Skeletal muscle satellite cell (primary cell): ENCODE measurements at regions not wholly inside any gene's neighbourhood (a gene's known extent, or its start where the extent isn't known, plus 50 kb on each side); places are given as distances from the start of the nearest gene placed in this dataset.
A peak's percentile ranks its signal among the peaks of the same experiment; 100 is the strongest.
"Not testable (repeated sequence)": the region's sequence is repeated elsewhere in the genome, so short reads cannot be mapped to it uniquely, and the experiment has no call there.

ENCODE experiments used
- H3K27me3 ChIP-seq: 2 replicates; pipeline ENCODE4 v1.7.0; 2013; ENCODE audit warnings: low read length; ENCODE audit not compliant: control insufficient read depth, insufficient read depth
- H3K36me3 ChIP-seq: 2 replicates; pipeline ENCODE4 v1.7.0; 2013; ENCODE audit warnings: mild to moderate bottlenecking, control low read depth, low read length; ENCODE audit not compliant: insufficient read depth
- H3K4me1 ChIP-seq: 2 replicates; pipeline ENCODE4 v1.7.0; 2013; ENCODE audit warnings: low read length; ENCODE audit not compliant: control insufficient read depth, insufficient read depth
- H3K4me2 ChIP-seq: 2 replicates; pipeline ENCODE4 v1.7.0; 2013; ENCODE audit warnings: mild to moderate bottlenecking, low read length
- H3K4me3 ChIP-seq: 2 replicates; pipeline ENCODE4 v1.7.0; 2013; ENCODE audit warnings: low read length
- H3K9ac ChIP-seq: 2 replicates; pipeline ENCODE4 v1.7.0; 2013; ENCODE audit warnings: mild to moderate bottlenecking, low read depth, low read length, moderate library complexity
- H3K9me3 ChIP-seq: replicated peaks from 2 replicates; pipeline ENCODE4 v1.7.0; 2013; ENCODE audit warnings: mild to moderate bottlenecking, control low read depth, low read length

GRCh38 chr6:133129556-133129955, 111.6 kb upstream of the EYA4 start:
- Histone ChIP-seq H3K4me2 (no peak overlapping the region), H3K27me3 (no peaks in the 10 kb centered on the region)

GRCh38 chr6:133130863-133131262, 110.3 kb upstream of the EYA4 start:
- no peak overlapping the region for H3K4me2 ChIP-seq
- peaks cover 20% of the 10 kb centered on the region for H3K4me1 ChIP-seq
- H3K9ac ChIP-seq: no peak overlapping the region
- H3K9me3 ChIP-seq: no peaks in the 10 kb centered on the region
- H3K27me3 ChIP-seq: no peaks in the 10 kb centered on the region
- no peak overlapping the region for H3K4me3 ChIP-seq
- no peaks in the 10 kb centered on the region for H3K36me3 ChIP-seq

More at GRCh38 chr6:133129556-133129955, 111.6 kb upstream of the EYA4 start:
- H3K9me3 ChIP-seq: no peaks in the 10 kb centered on the region
- H3K4me1 ChIP-seq: peaks cover 20% of the 10 kb centered on the region
- no peak overlapping the region for H3K4me3 ChIP-seq
- no peak overlapping the region for H3K9ac ChIP-seq
- no peaks in the 10 kb centered on the region for H3K36me3 ChIP-seq

- H3K4me3 ChIP-seq: no peak overlapping the region
- H3K9ac ChIP-seq: peak overlapping the region; percentile 39
- peak overlapping the region; percentile 17 for H3K4me2 ChIP-seq
- no peaks in the 10 kb centered on the region for H3K36me3 ChIP-seq
- H3K9me3 ChIP-seq: no peaks in the 10 kb centered on the region
- H3K4me1 ChIP-seq: peaks cover 20% of the 10 kb centered on the region
- H3K27me3 ChIP-seq: no peaks in the 10 kb centered on the region
Measured at GRCh38 chr6:133131621-133132465, 109.3 kb upstream of the EYA4 start.

GRCh38 chr6:133132466-133132971, 108.6 kb upstream of the EYA4 start:
- Histone ChIP-seq H3K36me3 (no peaks in the 10 kb centered on the region), H3K4me1 (peaks cover 20% of the 10 kb centered on the region), H3K9ac (peak overlapping the region; percentile 39), H3K27me3 (no peaks in the 10 kb centered on the region), H3K9me3 (no peaks in the 10 kb centered on the region), H3K4me3 (no peak overlapping the region), H3K4me2 (peak overlapping the region; percentile 17)

DNA sequence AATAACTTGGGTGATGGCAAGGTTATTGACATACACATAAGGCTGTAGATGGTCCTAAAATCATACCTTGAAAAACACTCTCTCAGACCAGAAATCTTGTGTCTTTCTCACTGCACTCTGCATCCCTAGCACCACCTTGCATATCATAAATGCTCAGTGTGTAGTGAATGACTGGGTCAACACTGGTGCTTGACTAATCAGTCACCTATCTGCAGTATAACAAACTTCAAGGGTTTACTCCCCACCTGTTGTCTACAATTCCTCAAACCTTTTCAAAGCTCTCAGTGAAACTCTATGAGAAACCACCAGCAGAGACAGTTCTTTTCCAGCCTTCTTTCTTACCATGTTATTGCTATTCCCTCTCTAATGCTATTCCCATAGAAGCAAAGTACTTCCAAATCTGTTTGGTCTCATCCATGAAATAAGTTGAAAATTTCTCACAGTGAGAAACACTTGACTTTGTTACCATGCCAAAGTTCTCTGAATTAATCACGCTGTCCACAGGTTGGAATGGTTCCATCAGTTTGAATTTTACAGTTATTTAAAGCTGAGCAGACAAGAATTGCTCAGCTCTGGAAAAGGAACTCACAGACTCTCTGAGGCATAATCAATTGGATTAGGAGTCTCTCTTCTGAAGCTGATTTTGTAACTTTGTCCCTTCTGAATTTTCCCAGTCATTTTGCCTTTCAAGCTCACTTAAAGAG, 104.8 kb upstream of the EYA4 start:
- H3K4me3 ChIP-seq: no peak overlapping the region
- no peaks in the 10 kb centered on the region for H3K27me3 ChIP-seq
- H3K9ac ChIP-seq: no peak overlapping the region
- H3K4me2 ChIP-seq: no peak overlapping the region
- no peaks in the 10 kb centered on the region for H3K36me3 ChIP-seq
- H3K4me1 ChIP-seq: peaks cover 14% of the 10 kb centered on the region
- H3K9me3 ChIP-seq: no peaks in the 10 kb centered on the region

- H3K4me2 ChIP-seq, H3K36me3 ChIP-seq, H3K4me1 ChIP-seq, H3K4me3 ChIP-seq, H3K9me3 ChIP-seq, H3K9ac ChIP-seq, H3K27me3 ChIP-seq: not testable (repeated sequence)
Measured at GRCh38 chr6:133147470-133148184, 93.5 kb upstream of the EYA4 start.

DNA sequence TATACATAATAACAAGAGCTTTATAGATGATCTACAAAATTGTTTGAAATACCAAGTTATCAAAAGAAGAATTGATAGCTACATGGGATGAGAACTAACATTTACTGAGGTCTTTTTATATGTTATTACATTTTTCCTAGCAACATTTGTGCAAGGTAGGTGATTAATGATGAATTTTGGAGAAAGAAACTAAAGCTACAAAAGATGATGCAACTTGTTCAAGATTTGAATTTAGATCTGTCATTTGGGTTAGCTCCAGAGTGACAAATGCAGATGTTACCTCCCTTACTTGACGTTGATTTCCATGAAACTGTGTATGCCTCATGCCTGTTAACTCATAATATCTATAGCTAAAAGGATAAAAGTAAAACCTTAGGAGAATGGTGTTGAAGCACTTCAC, 84.5 kb upstream of the EYA4 start:
- no peaks in the 10 kb centered on the region for H3K9me3 ChIP-seq
- no peak overlapping the region for H3K9ac ChIP-seq
- H3K4me1 ChIP-seq: no peaks in the 10 kb centered on the region
- H3K4me2 ChIP-seq: no peak overlapping the region
- no peak overlapping the region for H3K4me3 ChIP-seq
- no peaks in the 10 kb centered on the region for H3K36me3 ChIP-seq
- H3K27me3 ChIP-seq: no peaks in the 10 kb centered on the region

DNA sequence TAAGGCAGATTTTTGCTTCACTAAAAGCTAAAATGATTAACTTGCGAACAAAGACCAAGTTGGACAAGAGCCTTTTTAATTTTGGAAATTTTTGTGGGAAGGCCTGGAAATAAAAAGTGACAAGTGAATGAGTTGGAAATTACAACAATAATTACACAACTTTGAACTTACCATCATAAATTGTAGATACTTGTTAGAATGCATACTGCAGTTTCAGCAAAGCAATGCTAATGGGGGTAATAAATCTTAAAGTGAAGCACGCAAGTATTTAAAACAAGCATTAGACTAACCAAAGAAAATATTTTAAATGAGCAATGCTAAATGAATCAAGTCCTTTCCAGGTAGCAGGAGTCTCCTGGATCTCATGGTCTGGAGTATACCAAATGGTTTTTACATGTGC, 83.2 kb upstream of the EYA4 start:
- Histone ChIP-seq H3K36me3 (no peaks in the 10 kb centered on the region), H3K27me3 (no peaks in the 10 kb centered on the region), H3K4me2 (no peak overlapping the region), H3K9me3 (no peaks in the 10 kb centered on the region), H3K4me3 (no peak overlapping the region), H3K4me1 (no peaks in the 10 kb centered on the region), H3K9ac (no peak overlapping the region)

- H3K27me3 ChIP-seq: no peaks in the 10 kb centered on the region
- H3K4me1 ChIP-seq: no peaks in the 10 kb centered on the region
- no peak overlapping the region for H3K4me2 ChIP-seq
- H3K4me3 ChIP-seq: no peak overlapping the region
- no peaks in the 10 kb centered on the region for H3K36me3 ChIP-seq
- H3K9me3 ChIP-seq: no peaks in the 10 kb centered on the region
- H3K9ac ChIP-seq: no peak overlapping the region
Measured at GRCh38 chr6:133159255-133159795, 81.8 kb upstream of the EYA4 start.

GRCh38 chr6:133160536-133160935, 80.6 kb upstream of the EYA4 start:
- no peak overlapping the region for H3K9ac ChIP-seq
- no peak overlapping the region for H3K4me3 ChIP-seq
- H3K36me3 ChIP-seq: no peaks in the 10 kb centered on the region
- no peaks in the 10 kb centered on the region for H3K9me3 ChIP-seq
- no peaks in the 10 kb centered on the region for H3K27me3 ChIP-seq
- no peaks in the 10 kb centered on the region for H3K4me1 ChIP-seq
- H3K4me2 ChIP-seq: no peak overlapping the region

GRCh38 chr6:133165235-133165634, 75.9 kb upstream of the EYA4 start:
- H3K4me2 ChIP-seq: no peak overlapping the region
- H3K9ac ChIP-seq: no peak overlapping the region
- no peaks in the 10 kb centered on the region for H3K9me3 ChIP-seq
- H3K4me1 ChIP-seq: no peaks in the 10 kb centered on the region
- no peak overlapping the region for H3K4me3 ChIP-seq
- no peaks in the 10 kb centered on the region for H3K27me3 ChIP-seq
- H3K36me3 ChIP-seq: no peaks in the 10 kb centered on the region
